ENCODE measurements at regions not wholly inside any gene's neighbourhood (a gene's known extent, or its start where the extent isn't known, plus 50 kb on each side); places are given as distances from the start of the nearest gene placed in this dataset.

DNA sequence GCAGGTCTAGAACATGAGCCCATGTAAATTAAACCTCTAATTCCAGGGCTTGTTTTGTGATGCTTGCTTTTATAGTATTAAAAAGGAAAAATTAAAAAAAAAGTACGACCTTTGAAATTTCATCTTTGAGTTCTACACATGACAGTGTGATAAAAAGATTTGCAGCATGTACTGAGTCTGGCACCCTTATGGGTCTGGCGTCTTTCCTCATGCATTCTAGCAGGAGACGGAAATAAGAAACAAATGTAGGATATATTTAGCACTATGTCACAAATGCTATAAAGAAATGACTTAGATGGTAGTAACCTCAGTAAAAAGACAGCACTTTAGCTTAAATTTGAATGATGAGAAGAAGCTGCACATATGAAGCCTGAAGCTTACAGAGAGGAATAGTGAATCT, 1474.3 kb upstream of the CDH6 start:
- BruUV-seq (replicated peaks), result no TSS peak
- FAIRE-seq, result no peak
- dilution Hi-C loops (cut with MboI; ENCODE audit: extremely low pct_ligation_motif_present, low sequenced_read_pairs), result no loop called here

More for the DNA sequence above, 1474.3 kb upstream of the CDH6 start:
- Histone ChIP-seq H3K27me3 (ENCODE audit: control insufficient read depth in 2 of 2, insufficient read depth in 2 of 2, low read length in 2 of 2) (no peaks in the 10 kb centered on the region), H3K4me3 (replicated peaks in 1 of 3; ENCODE audit: insufficient read depth in 1 of 3, low read depth in 1 of 3, low read length in 3 of 3) (no peak overlapping the region), H4K20me1 (replicated peaks; ENCODE audit: control insufficient read depth, extremely low read depth, insufficient read depth, low read length) (no peaks in the 10 kb centered on the region), H3K4me2 (ENCODE audit: insufficient read depth, low read length) (no peak overlapping the region), H3K36me3 (ENCODE audit: control insufficient read depth in 2 of 2, extremely low read depth in 1 of 2, insufficient read depth in 2 of 2, low read length in 2 of 2) (no peaks in the 10 kb centered on the region), H3K9me3 (replicated peaks; ENCODE audit: control insufficient read depth, insufficient read depth, low read length) (no peaks in the 10 kb centered on the region), H3K4me1 (ENCODE audit: control insufficient read depth, extremely low read depth, insufficient read depth, low read length) (no peaks in the 10 kb centered on the region), H3K79me2 (ENCODE audit: control insufficient read depth, insufficient read depth, low read length) (no peaks in the 10 kb centered on the region), H2AFZ (ENCODE audit: low read depth, low read length) (no peak overlapping the region), H3K27ac (ENCODE audit: insufficient read depth, low read depth, low read length) (no peak overlapping the region), H3K9ac (replicated peaks; ENCODE audit: extremely low read depth, insufficient read depth, low read length) (no peak overlapping the region), H3K9me1 (replicated peaks; ENCODE audit: control insufficient read depth, extremely low read depth, insufficient read depth, low read length) (no peaks in the 10 kb centered on the region)
- POLR2A ChIA-PET, result no interaction called here
- intact Hi-C loops (cut with micrococcal nuclease), result no loop called here
- no peak for DNase-seq (ENCODE audit: low read depth, low spot score)
- CTCF ChIA-PET, result no interaction called here
- no peak for TF ChIP-seq JUN (IDR thresholded peaks at IDR 0.05; ENCODE audit: borderline replicate concordance, insufficient read depth, insufficient read length, low read depth)
- TF ChIP-seq, protein P1, sequence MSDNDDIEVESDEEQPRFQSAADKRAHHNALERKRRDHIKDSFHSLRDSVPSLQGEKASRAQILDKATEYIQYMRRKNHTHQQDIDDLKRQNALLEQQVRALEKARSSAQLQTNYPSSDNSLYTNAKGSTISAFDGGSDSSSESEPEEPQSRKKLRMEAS (IDR thresholded peaks at IDR 0.05; ENCODE audit: insufficient read depth, insufficient read length), result no peak
- no peak for TF ChIP-seq FOS (IDR thresholded peaks at IDR 0.05; ENCODE audit: borderline replicate concordance, insufficient read depth, low read length)
- no peak for TF ChIP-seq MYC (IDR thresholded peaks at IDR 0.05; ENCODE audit: low read depth, low read length)
- TF ChIP-seq EZH2 (IDR thresholded peaks at IDR 0.05; ENCODE audit: borderline replicate concordance, low read depth, low read length, severe bottlenecking), result no peak
- TF ChIP-seq GATA2 (IDR thresholded peaks at IDR 0.05; ENCODE audit: insufficient read depth, insufficient read length, low read depth, low read length), result no peak
- TF ChIP-seq POLR2A (IDR thresholded peaks at IDR 0.05; ENCODE audit: low read depth, low read length), result no peak
- no peak for TF ChIP-seq POLR2AphosphoS5 (IDR thresholded peaks at IDR 0.05; ENCODE audit: insufficient read depth, low read depth, low read length)
- no peak for TF ChIP-seq CTCF (IDR thresholded peaks at IDR 0.05; ENCODE audit: extremely low read depth in 1 of 2, insufficient read depth in 1 of 2, low read depth in 1 of 2, low read length in 2 of 2)

Measured in endothelial cell of umbilical vein (primary cell).